H9 (cell line): ENCODE measurements at regions not wholly inside any gene's neighbourhood (a gene's known extent, or its start where the extent isn't known, plus 50 kb on each side); places are given as distances from the start of the nearest gene placed in this dataset.
A peak's percentile ranks its signal among the peaks of the same experiment; 100 is the strongest.

Experiments used
- DNase-seq: peaks from one replicate; pipeline ENCODE4 v3.0.0-alpha.2; 2017
- H2AFZ ChIP-seq: one replicate; pipeline ENCODE4 v1.6.1; 2013; ENCODE audit warnings: mild to moderate bottlenecking, low read length, control low read depth, moderate library complexity
- H2AK5ac ChIP-seq: 2 replicates; pipeline ENCODE4 v1.6.1; 2013; ENCODE audit warnings: low read length, control low read depth, mixed read lengths; ENCODE audit not compliant: insufficient read length
- H2BK120ac ChIP-seq: one replicate; pipeline ENCODE4 v1.6.1; 2013; ENCODE audit warnings: low read depth, mild to moderate bottlenecking, low read length, control low read depth, inconsistent platforms; ENCODE audit not compliant: poor library complexity, severe bottlenecking
- H2BK12ac ChIP-seq: 2 replicates; pipeline ENCODE4 v1.6.1; 2013; ENCODE audit warnings: low read length, control low read depth, mixed read lengths, low read depth; ENCODE audit not compliant: insufficient read length
- H2BK15ac ChIP-seq: 2 replicates; pipeline ENCODE4 v1.6.1; 2013; ENCODE audit warnings: low read depth, low read length, control low read depth
- H2BK20ac ChIP-seq: one replicate; pipeline ENCODE4 v1.6.1; 2013; ENCODE audit warnings: low read depth, mild to moderate bottlenecking, low read length, control low read depth, inconsistent platforms; ENCODE audit not compliant: poor library complexity, severe bottlenecking
- H2BK5ac ChIP-seq: 2 replicates; pipeline ENCODE4 v1.6.1; 2013; ENCODE audit warnings: low read length, control low read depth, mixed read lengths; ENCODE audit not compliant: insufficient read length
- H3K14ac ChIP-seq: 2 replicates; pipeline ENCODE4 v1.6.1; 2013; ENCODE audit warnings: low read length, control low read depth; ENCODE audit not compliant: insufficient read depth
- H3K18ac ChIP-seq: 2 replicates; pipeline ENCODE4 v1.6.1; 2013; ENCODE audit warnings: low read depth, mild to moderate bottlenecking, mixed read lengths, low read length, control low read depth; ENCODE audit not compliant: insufficient read length
- H3K23ac ChIP-seq: 2 replicates; pipeline ENCODE4 v1.6.1; 2013; ENCODE audit warnings: low read length, control low read depth, mixed read lengths, low read depth; ENCODE audit not compliant: insufficient read length
- H3K23me2 ChIP-seq: 2 replicates; pipeline ENCODE4 v1.6.1; 2013; ENCODE audit warnings: low read depth, mild to moderate bottlenecking, mixed read lengths, low read length, control low read depth; ENCODE audit not compliant: insufficient read length, poor library complexity, severe bottlenecking
- H3K27ac ChIP-seq: 2 replicates; pipeline ENCODE4 v1.5.1; 2013; ENCODE audit warnings: low read length, control low read depth, mixed read lengths, low read depth; ENCODE audit not compliant: insufficient read length
- H3K27me3 ChIP-seq: 2 replicates; pipeline ENCODE4 v1.6.1; 2013; ENCODE audit warnings: low read length, control low read depth, inconsistent platforms; ENCODE audit not compliant: insufficient read depth
- H3K4ac ChIP-seq: 2 replicates; pipeline ENCODE4 v1.6.1; 2013; ENCODE audit warnings: low read depth, mild to moderate bottlenecking, control low read depth, inconsistent platforms, low read length, moderate library complexity
- H3K4me1 ChIP-seq: 2 replicates; pipeline ENCODE4 v1.6.1; 2013; ENCODE audit warnings: low read length, control low read depth, inconsistent platforms; ENCODE audit not compliant: insufficient read depth
- H3K4me2 ChIP-seq: 2 replicates; pipeline ENCODE4 v1.6.1; 2013; ENCODE audit warnings: low read length, control low read depth, mixed read lengths; ENCODE audit not compliant: insufficient read length, insufficient read depth
- H3K56ac ChIP-seq: 2 replicates; pipeline ENCODE4 v1.6.1; 2013; ENCODE audit warnings: low read depth, mild to moderate bottlenecking, mixed read lengths, low read length, control low read depth; ENCODE audit not compliant: insufficient read length
- H3K79me1 ChIP-seq: 2 replicates; pipeline ENCODE4 v1.6.1; 2013; ENCODE audit warnings: low read depth, mild to moderate bottlenecking, moderate library complexity, low read length, control low read depth, inconsistent platforms; ENCODE audit not compliant: insufficient read depth, poor library complexity, severe bottlenecking
- H3K79me2 ChIP-seq: 2 replicates; pipeline ENCODE4 v1.6.1; 2013; ENCODE audit warnings: low read length, control low read depth, inconsistent platforms; ENCODE audit not compliant: insufficient read depth
- H3K9ac ChIP-seq: 2 replicates; pipeline ENCODE4 v1.6.1; 2013; ENCODE audit warnings: low read length, control low read depth, mixed read lengths; ENCODE audit not compliant: insufficient read length; ENCODE audit errors: extremely low read depth
- H3K9me3 ChIP-seq: one replicate; pipeline ENCODE4 v1.6.1; 2013; ENCODE audit warnings: low read depth, low read length, inconsistent platforms; ENCODE audit not compliant: control insufficient read depth
- H3T11ph ChIP-seq: one replicate; pipeline ENCODE4 v1.6.1; 2013; ENCODE audit warnings: mild to moderate bottlenecking, low read length, control low read depth, inconsistent platforms
- H4K20me1 ChIP-seq: one replicate; pipeline ENCODE4 v1.6.1; 2013; ENCODE audit not compliant: control insufficient read depth, insufficient read length, insufficient read depth
- H4K5ac ChIP-seq: 2 replicates; pipeline ENCODE4 v1.6.1; 2013; ENCODE audit warnings: low read depth, mild to moderate bottlenecking, mixed read lengths, low read length, control low read depth; ENCODE audit not compliant: insufficient read length
- H4K8ac ChIP-seq: replicated peaks from 2 replicates; pipeline ENCODE4 v1.6.1; 2013; ENCODE audit warnings: low read length, control low read depth, mixed read lengths, low read depth; ENCODE audit not compliant: insufficient read length
- H4K91ac ChIP-seq: 2 replicates; pipeline ENCODE4 v1.6.1; 2013; ENCODE audit warnings: low read depth, mild to moderate bottlenecking, moderate library complexity, mixed read lengths, low read length, control low read depth; ENCODE audit not compliant: insufficient read length
- H3K27ac Mint-ChIP-seq, 3 experiments: 2 replicates in 2 of 3; 3 replicates in 1 of 3; pipeline ENCODE4 v1.8.0; 2020 to 2021; ENCODE audit warnings: mixed read lengths in 3 of 3, mild to moderate bottlenecking in 1 of 3, moderate library complexity in 1 of 3
- H3K27me3 Mint-ChIP-seq: 2 replicates; pipeline ENCODE4 v1.8.0; 2021; ENCODE audit warnings: low read depth, mild to moderate bottlenecking, moderate library complexity, mixed read lengths
- H3K36me3 Mint-ChIP-seq, 3 experiments: 2 replicates in 2 of 3; 3 replicates in 1 of 3; pipeline ENCODE4 v1.8.0; 2020 to 2021; ENCODE audit warnings: low read depth in 3 of 3, mixed read lengths in 3 of 3; ENCODE audit not compliant: insufficient read depth in 1 of 3
- H3K4me1 Mint-ChIP-seq, 2 experiments: 2 replicates each; pipeline ENCODE4 v1.8.0; 2020; ENCODE audit warnings: mixed read lengths in 2 of 2
- H3K4me3 Mint-ChIP-seq, 2 experiments: 2 replicates in 1 of 2; 3 replicates in 1 of 2; pipeline ENCODE4 v1.8.0; 2020 to 2021; ENCODE audit warnings: mild to moderate bottlenecking in 2 of 2, mixed read lengths in 2 of 2, moderate library complexity in 1 of 2
- H3K9me3 Mint-ChIP-seq, 2 experiments: 2 replicates in 1 of 2; 3 replicates in 1 of 2; pipeline ENCODE4 v1.8.0; 2020; ENCODE audit warnings: mild to moderate bottlenecking in 2 of 2, mixed read lengths in 2 of 2, moderate library complexity in 1 of 2
- WGBS: extraction: QIAGEN DNeasy Blood & Tissue Kit; methylation state at CpG from one replicate; pipeline ENCODE4 v1.1.7; 2013; ENCODE audit warnings: missing lambda C conversion rate, low lambda C conversion rate, mixed read lengths; ENCODE audit not compliant: insufficient read length; ENCODE audit errors: extremely low coverage; 5-methylcytosine and 5-hydroxymethylcytosine counted together
- TF ChIP-seq, protein P1 (sequence below): fragments of 200-600 bp; sonication (generic); conservative IDR thresholded peaks from 3 replicates; pipeline ENCODE4 v1.8.0; 2021; ENCODE audit warnings: antibody characterized with exemption, mild to moderate bottlenecking

DNA sequence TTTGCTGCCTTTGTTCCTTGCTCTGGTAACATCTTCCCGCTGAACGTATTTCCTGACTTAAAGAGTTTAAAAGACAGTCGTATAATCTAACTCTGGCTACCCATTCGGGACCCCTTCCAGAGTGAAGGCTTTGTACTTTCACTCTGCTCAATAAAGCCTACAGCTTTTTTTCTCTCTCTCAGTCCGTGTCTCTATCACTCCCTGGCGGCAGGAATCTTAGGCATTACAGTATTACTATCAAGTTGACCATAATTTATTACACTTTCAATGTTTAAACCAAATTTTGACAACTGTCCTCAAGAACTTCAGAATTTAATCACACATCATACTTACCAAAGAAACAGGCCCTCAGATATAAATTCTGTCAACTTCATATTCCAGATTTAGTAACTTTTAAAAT is 967.9 kb downstream of the FSCB start:
- Histone ChIP-seq H2BK5ac (no peak overlapping the region), H3K9me3 (no peaks in the 10 kb centered on the region), H4K91ac (no peak overlapping the region), H3K56ac (no peak overlapping the region), H2AK5ac (no peak overlapping the region), H4K8ac (no peak overlapping the region), H3K79me1 (no peaks in the 10 kb centered on the region), H3K27ac (no peak overlapping the region), H2AFZ (peak overlapping the region; percentile 68), H4K20me1 (no peaks in the 10 kb centered on the region), H4K5ac (no peak overlapping the region), H2BK20ac (no peak overlapping the region), H3K79me2 (no peaks in the 10 kb centered on the region), H3K9ac (no peak overlapping the region), H3K18ac (no peak overlapping the region), H3K27me3 (no peaks in the 10 kb centered on the region), H3K23me2 (no peaks in the 10 kb centered on the region), H3K4ac (no peak overlapping the region), H3K23ac (no peak overlapping the region), H3K4me2 (no peak overlapping the region), H2BK120ac (no peak overlapping the region), H3K4me1 (no peaks in the 10 kb centered on the region), H2BK12ac (no peak overlapping the region), H2BK15ac (no peak overlapping the region), H3K14ac (no peak overlapping the region), H3T11ph (no peak overlapping the region)
- DNase-seq, result peak; percentile 51
- Mint-ChIP-seq H3K4me3 (no peak overlapping the region), H3K27ac (no peak overlapping the region), H3K4me1 (peaks cover 6 to 10% of the 10 kb centered on the region in 2 experiments), H3K27me3 (no peaks in the 10 kb centered on the region; the same call in 1 of the 2 replicates), H3K36me3 (peaks cover 5 to 8% (median 6%) of the 10 kb centered on the region in 3 experiments), H3K9me3 (peaks cover 6% of the 10 kb centered on the region in 2 experiments; a peak in 3 of 5 replicates)
- TF ChIP-seq, protein P1, sequence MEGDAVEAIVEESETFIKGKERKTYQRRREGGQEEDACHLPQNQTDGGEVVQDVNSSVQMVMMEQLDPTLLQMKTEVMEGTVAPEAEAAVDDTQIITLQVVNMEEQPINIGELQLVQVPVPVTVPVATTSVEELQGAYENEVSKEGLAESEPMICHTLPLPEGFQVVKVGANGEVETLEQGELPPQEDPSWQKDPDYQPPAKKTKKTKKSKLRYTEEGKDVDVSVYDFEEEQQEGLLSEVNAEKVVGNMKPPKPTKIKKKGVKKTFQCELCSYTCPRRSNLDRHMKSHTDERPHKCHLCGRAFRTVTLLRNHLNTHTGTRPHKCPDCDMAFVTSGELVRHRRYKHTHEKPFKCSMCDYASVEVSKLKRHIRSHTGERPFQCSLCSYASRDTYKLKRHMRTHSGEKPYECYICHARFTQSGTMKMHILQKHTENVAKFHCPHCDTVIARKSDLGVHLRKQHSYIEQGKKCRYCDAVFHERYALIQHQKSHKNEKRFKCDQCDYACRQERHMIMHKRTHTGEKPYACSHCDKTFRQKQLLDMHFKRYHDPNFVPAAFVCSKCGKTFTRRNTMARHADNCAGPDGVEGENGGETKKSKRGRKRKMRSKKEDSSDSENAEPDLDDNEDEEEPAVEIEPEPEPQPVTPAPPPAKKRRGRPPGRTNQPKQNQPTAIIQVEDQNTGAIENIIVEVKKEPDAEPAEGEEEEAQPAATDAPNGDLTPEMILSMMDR, result peak; percentile 72
- WGBS, result no CpG with 5 or more reads among the region's 6 CpGs
